ENCODE measurements at regions not wholly inside any gene's neighbourhood (a gene's known extent, or its start where the extent isn't known, plus 50 kb on each side); places are given as distances from the start of the nearest gene placed in this dataset.
A peak's percentile ranks its signal among the peaks of the same experiment; 100 is the strongest.

- DNase-seq (ENCODE audit: low read depth, low spot score) = no peak
- Mint-ChIP-seq H3K4me1 (peaks cover 17% of the 10 kb centered on the region), H3K27ac (ENCODE audit: unreplicated experiment) (no peak overlapping the region), H3K9me3 (peaks cover 12% of the 10 kb centered on the region), H3K27me3 (ENCODE audit: low read depth) (no peaks in the 10 kb centered on the region), H3K4me3 (no peak overlapping the region), H3K36me3 (ENCODE audit: low read depth) (peaks cover 8% of the 10 kb centered on the region)
- TF ChIP-seq CTCF (conservative IDR thresholded peaks at IDR 0.05) = peak; percentile 87
Measured at GRCh38 chr13:107124129-107124718, 556.3 kb upstream of the ARGLU1 start.

- Mint-ChIP-seq H3K9me3 (no peaks in the 10 kb centered on the region), H3K36me3 (ENCODE audit: low read depth) (peaks cover 5% of the 10 kb centered on the region), H3K27me3 (ENCODE audit: low read depth) (no peaks in the 10 kb centered on the region), H3K27ac (ENCODE audit: unreplicated experiment) (no peak overlapping the region), H3K4me1 (peaks cover 22% of the 10 kb centered on the region), H3K4me3 (no peak overlapping the region)
- no peak for DNase-seq (ENCODE audit: low read depth, low spot score)
- no peak for TF ChIP-seq CTCF (conservative IDR thresholded peaks at IDR 0.05)
Measured at GRCh38 chr13:107121793-107122192, 553.9 kb upstream of the ARGLU1 start.

- H3K27me3 Mint-ChIP-seq (ENCODE audit: low read depth) = no peaks in the 10 kb centered on the region
- TF ChIP-seq CTCF (conservative IDR thresholded peaks at IDR 0.05) = no peak
- DNase-seq (ENCODE audit: low read depth, low spot score) = no peak
- no peaks in the 10 kb centered on the region for H3K9me3 Mint-ChIP-seq
- peaks cover 11% of the 10 kb centered on the region for H3K4me1 Mint-ChIP-seq
- no peak overlapping the region for H3K4me3 Mint-ChIP-seq
- H3K36me3 Mint-ChIP-seq (ENCODE audit: low read depth) = peaks cover 4% of the 10 kb centered on the region
- no peak overlapping the region for H3K27ac Mint-ChIP-seq (ENCODE audit: unreplicated experiment)
Measured at GRCh38 chr13:107119989-107120881, 552.3 kb upstream of the ARGLU1 start.

- no peak for TF ChIP-seq CTCF (conservative IDR thresholded peaks at IDR 0.05)
- Mint-ChIP-seq H3K27ac (ENCODE audit: unreplicated experiment) (no peak overlapping the region), H3K4me3 (no peak overlapping the region), H3K36me3 (ENCODE audit: low read depth) (peaks cover 4% of the 10 kb centered on the region), H3K4me1 (peaks cover 4% of the 10 kb centered on the region), H3K27me3 (ENCODE audit: low read depth) (no peaks in the 10 kb centered on the region), H3K9me3 (no peaks in the 10 kb centered on the region)
- no peak for DNase-seq (ENCODE audit: low read depth, low spot score)
Measured at GRCh38 chr13:107118506-107118905, 550.6 kb upstream of the ARGLU1 start.

- H3K4me3 Mint-ChIP-seq = no peak overlapping the region
- no peaks in the 10 kb centered on the region for H3K27me3 Mint-ChIP-seq (ENCODE audit: low read depth)
- H3K4me1 Mint-ChIP-seq = peaks cover 4% of the 10 kb centered on the region
- H3K36me3 Mint-ChIP-seq (ENCODE audit: low read depth) = peaks cover 4% of the 10 kb centered on the region
- no peak for TF ChIP-seq CTCF (conservative IDR thresholded peaks at IDR 0.05)
- H3K27ac Mint-ChIP-seq (ENCODE audit: unreplicated experiment) = no peak overlapping the region
- no peak for DNase-seq (ENCODE audit: low read depth, low spot score)
- peaks cover 3% of the 10 kb centered on the region for H3K9me3 Mint-ChIP-seq
Measured at GRCh38 chr13:107117327-107118012, 549.5 kb upstream of the ARGLU1 start.

Data from neural crest cell (in vitro differentiated cells).